Omental fat pad (tissue), 3 donors: ENCODE measurements at regions not wholly inside any gene's neighbourhood (a gene's known extent, or its start where the extent isn't known, plus 50 kb on each side); places are given as distances from the start of the nearest gene placed in this dataset.

ENCODE experiments used
- ATAC-seq: fragments of 150-250 bp; one replicate; pipeline ENCODE4 v1.9.1; 2016; ENCODE audit warnings: mild to moderate bottlenecking, moderate library complexity; ENCODE audit not compliant: low FRiP score
- DNase-seq: peaks from one replicate; pipeline ENCODE4 v3.0.0-alpha.2; 2019; ENCODE audit warnings: low spot score
- CTCF ChIP-seq, 3 donors: fragments of 450-650 bp; IDR thresholded peaks; one replicate each; pipeline ENCODE4 v1.5.1; 2016 to 2017; ENCODE audit warnings: antibody characterized with exemption in 3 of 3, mild to moderate bottlenecking in 3 of 3, moderate library complexity in 2 of 3

DNA sequence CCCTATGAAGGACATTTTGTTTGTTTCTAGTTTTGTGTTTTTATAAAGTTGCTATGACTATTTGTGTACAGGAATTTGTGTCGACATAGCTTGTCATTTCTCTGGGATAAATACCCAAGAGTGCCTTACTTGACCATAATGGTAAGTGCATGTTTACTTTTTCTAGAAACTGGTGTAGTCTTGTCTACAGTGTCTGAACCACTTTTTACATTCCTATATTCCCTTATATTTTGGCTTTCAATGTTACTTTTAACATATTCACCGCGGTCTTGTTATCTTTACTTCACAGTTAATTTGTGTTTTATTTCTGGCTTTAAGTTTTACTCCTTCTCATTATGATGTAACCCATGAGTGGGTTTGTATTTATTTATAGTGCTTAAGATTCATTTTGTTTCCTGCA lies 444.4 kb upstream of the RGS17 start:
- ATAC-seq, result no peak
- DNase-seq, result no peak
- no peak for TF ChIP-seq CTCF (IDR thresholded peaks at IDR 0.05)

GRCh38 chr6:153574231-153574630 lies 443.1 kb upstream of the RGS17 start:
- ATAC-seq (no peak), DNase-seq (no peak)
- no peak for TF ChIP-seq CTCF (IDR thresholded peaks at IDR 0.05)

GRCh38 chr6:153572371-153572770 lies 441.3 kb upstream of the RGS17 start:
- no peak for TF ChIP-seq CTCF (IDR thresholded peaks at IDR 0.05)
- ATAC-seq, result no peak
- no peak for DNase-seq

DNA sequence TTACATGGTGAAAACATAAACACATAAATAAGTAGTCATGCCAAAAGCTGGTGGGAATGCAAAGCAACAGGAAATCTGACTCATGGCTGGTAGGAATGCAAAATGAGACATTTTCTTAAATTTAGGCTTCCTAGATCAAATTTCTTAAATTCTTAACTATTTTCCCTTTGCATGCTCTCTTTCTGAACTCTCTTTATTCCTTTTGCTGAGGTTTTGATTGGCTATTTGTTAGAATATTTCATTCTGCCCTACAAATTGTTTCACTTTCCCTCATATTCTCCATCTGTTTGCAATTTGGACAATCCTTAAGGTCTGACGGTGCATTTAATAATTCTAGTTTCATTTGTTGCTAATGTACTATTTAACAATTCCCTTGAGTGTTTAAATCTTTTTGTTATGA lies 437.5 kb upstream of the RGS17 start:
- TF ChIP-seq CTCF (IDR thresholded peaks at IDR 0.05), result no peak
- no peak for ATAC-seq
- no peak for DNase-seq

GRCh38 chr6:153564803-153565202 lies 433.7 kb upstream of the RGS17 start:
- TF ChIP-seq CTCF (IDR thresholded peaks at IDR 0.05), result no peak
- no peak for ATAC-seq
- no peak for DNase-seq

- TF ChIP-seq CTCF (IDR thresholded peaks at IDR 0.05), result no peak
- no peak for ATAC-seq
- no peak for DNase-seq
Observed at GRCh38 chr6:153563001-153563400, 431.9 kb upstream of the RGS17 start.

GRCh38 chr6:153553627-153554026 lies 422.5 kb upstream of the RGS17 start:
- TF ChIP-seq CTCF (IDR thresholded peaks at IDR 0.05), result no peak
- no peak for ATAC-seq

More at GRCh38 chr6:153553627-153554026, 422.5 kb upstream of the RGS17 start:
- DNase-seq, result no peak
